HCT116 (cell line): ENCODE measurements at regions not wholly inside any gene's neighbourhood (a gene's known extent, or its start where the extent isn't known, plus 50 kb on each side); places are given as distances from the start of the nearest gene placed in this dataset.

Experiments
- ATAC-seq: fragments of 200-7000 bp; cut with Tn5 transposase; 2 replicates; pipeline ENCODE4 v1.9.1; 2020; ENCODE audit warnings: mild to moderate bottlenecking, moderate library complexity
- BruUV-seq: library from RNA; stranded (reverse); fragments of 400-500 nt; replicated peaks from 2 replicates; lab custom pipeline; 2021; lab: Mats Ljungman, UMichigan
- CTCF ChIA-PET: fragments of 300-600 bp; sonication (Branson Sonifier 250); formaldehyde crosslinking; loops from one replicate; lab custom pipeline; 2021; ENCODE audit warnings: antibody characterized with exemption; lab: Charles Lee
- POLR2A ChIA-PET: fragments of 300-600, 350-600 bp; sonication (Branson Sonifier 250); formaldehyde crosslinking; loops from one replicate; lab custom pipeline; 2021; ENCODE audit warnings: antibody characterized with exemption; lab: Charles Lee
- RAD21 ChIA-PET, 2 experiments: fragments of 300-600 bp; sonication (Branson Sonifier 250); formaldehyde crosslinking; loops; one replicate each; lab custom pipeline; 2023; ENCODE audit warnings: low total read pairs in 2 of 2; ENCODE audit not compliant: uncharacterized antibody in 2 of 2, unreplicated experiment in 2 of 2, low non-redundant PET in 1 of 2; lab: Charles Lee
- DNase-seq: peaks from one replicate; pipeline ENCODE4 v3.0.0-alpha.2; 2010; ENCODE audit warnings: low read depth, low spot score
- H2AFZ ChIP-seq: fragments of 200-600 bp; shearing (Covaris generic), sonication (generic); 2 replicates; pipeline ENCODE4 v1.6.1; 2017; ENCODE audit warnings: low read depth, mixed run types, mixed read lengths, antibody characterized with exemption, low read length; ENCODE audit not compliant: poor library complexity, severe bottlenecking
- H3K27ac ChIP-seq: 2 replicates; pipeline ENCODE4 v1.5.1; 2012; ENCODE audit warnings: low read depth, low read length
- H3K27me3 ChIP-seq: fragments of 200-600 bp; sonication (generic); 2 replicates; pipeline ENCODE4 v1.6.1; 2016; ENCODE audit warnings: mixed run types, low read length, mixed read lengths; ENCODE audit not compliant: insufficient read depth
- H3K36me3 ChIP-seq, 2 experiments: fragments of 200-500 bp in 1 of 2; fragments of 200-600 bp in 1 of 2; sonication (Bioruptor generic) in 1 of 2; sonication (generic) in 1 of 2; 2 replicates each; pipeline versions ENCODE4 v1.5.1 to v1.6.1; 2014 to 2016; ENCODE audit warnings: low read length in 2 of 2, inconsistent platforms in 1 of 2, mixed read lengths in 1 of 2, mixed run types in 1 of 2; ENCODE audit not compliant: insufficient read depth in 2 of 2, control insufficient read depth in 1 of 2
- H3K4me1 ChIP-seq, 2 experiments: fragments of 200-600 bp in 1 of 2; sonication (generic) in 1 of 2; 2 replicates each; pipeline versions ENCODE4 v1.5.1 to v1.6.1; 2012 to 2017; ENCODE audit warnings: low read length in 2 of 2, inconsistent platforms in 1 of 2, mild to moderate bottlenecking in 1 of 2, mixed read lengths in 1 of 2, mixed run types in 1 of 2, moderate library complexity in 1 of 2; ENCODE audit not compliant: insufficient read depth in 2 of 2, control insufficient read depth in 1 of 2
- H3K4me2 ChIP-seq: fragments of 200-600 bp; sonication (generic); 2 replicates; pipeline ENCODE4 v1.6.1; 2017; ENCODE audit warnings: mixed run types, low read length, mixed read lengths
- H3K4me3 ChIP-seq, 2 experiments: fragments of 200-600 bp in 1 of 2; sonication (generic) in 1 of 2; replicated peaks in 1 of 2; 2 replicates each; pipeline ENCODE4 v1.5.1; 2011 to 2016; ENCODE audit warnings: low read length in 2 of 2, control low read depth in 1 of 2, low read depth in 1 of 2, mild to moderate bottlenecking in 1 of 2, mixed read lengths in 1 of 2, mixed run types in 1 of 2
- H3K79me2 ChIP-seq: fragments of 200-600 bp; sonication (generic); 2 replicates; pipeline ENCODE4 v1.6.1; 2017; ENCODE audit warnings: mild to moderate bottlenecking, mixed run types, low read length, moderate library complexity, mixed read lengths; ENCODE audit not compliant: insufficient read depth
- H3K9ac ChIP-seq: fragments of 200-600 bp; sonication (generic); 2 replicates; pipeline ENCODE4 v1.6.1; 2016; ENCODE audit warnings: low read length, mixed read lengths
- H3K9me2 ChIP-seq: fragments of 200-600 bp; sonication (generic), shearing (Covaris generic); 2 replicates; pipeline ENCODE4 v1.6.1; 2017; ENCODE audit warnings: mixed run types, mild to moderate bottlenecking, moderate library complexity; ENCODE audit not compliant: insufficient read depth
- H3K9me3 ChIP-seq, 2 experiments: fragments of 200-500 bp in 1 of 2; fragments of 200-600 bp in 1 of 2; sonication (Bioruptor generic) in 1 of 2; sonication (generic) in 1 of 2; 2 replicates each; pipeline ENCODE4 v1.6.1; 2014 to 2017; ENCODE audit warnings: low read length in 2 of 2, mixed read lengths in 2 of 2, inconsistent platforms in 1 of 2, low read depth in 1 of 2, mild to moderate bottlenecking in 1 of 2, mixed run types in 1 of 2, moderate library complexity in 1 of 2; ENCODE audit not compliant: control insufficient read depth in 1 of 2, insufficient read depth in 1 of 2
- H4K20me1 ChIP-seq: fragments of 200-600 bp; sonication (generic), shearing (Covaris generic); 2 replicates; pipeline ENCODE4 v1.6.1; 2017; ENCODE audit warnings: mixed run types, mild to moderate bottlenecking, moderate library complexity; ENCODE audit not compliant: insufficient read depth
- ATF3 ChIP-seq: IDR thresholded peaks from 2 replicates; pipeline ENCODE4 v1.6.1; 2012
- CBX3 ChIP-seq: IDR thresholded peaks from 2 replicates; pipeline ENCODE4 v1.6.1; 2012; ENCODE audit warnings: low read depth
- ELF1 ChIP-seq: IDR thresholded peaks from 2 replicates; pipeline ENCODE4 v1.6.1; 2012; ENCODE audit warnings: low read depth, borderline replicate concordance
- EZH2phosphoT487 ChIP-seq: fragments of 200-600 bp; IDR thresholded peaks from 2 replicates; pipeline ENCODE4 v1.6.1; 2018; ENCODE audit warnings: antibody characterized with exemption, borderline replicate concordance
- FOSL1 ChIP-seq: IDR thresholded peaks from 2 replicates; pipeline ENCODE4 v1.6.1; 2012; ENCODE audit warnings: low read depth
- SRF ChIP-seq: IDR thresholded peaks from 2 replicates; pipeline ENCODE4 v1.6.1; 2012; ENCODE audit warnings: low read depth
- TCF7L2 ChIP-seq: IDR thresholded peaks from 2 replicates; pipeline ENCODE4 v1.7.0; 2011; ENCODE audit warnings: borderline replicate concordance, inconsistent platforms; ENCODE audit not compliant: insufficient read depth, insufficient read length; ENCODE audit errors: extremely low read depth
- YY1 ChIP-seq: IDR thresholded peaks from 2 replicates; pipeline ENCODE4 v1.6.1; 2011; ENCODE audit warnings: low read length, low read depth, moderate library complexity, mild to moderate bottlenecking; ENCODE audit not compliant: insufficient replicate concordance; ENCODE audit errors: extremely low read depth
- intact Hi-C: fragments of 100-400 bp; cut with micrococcal nuclease; formaldehyde crosslinking; loops from 2 replicates; pipeline ENCODE4 v1.10.0; 2022
- TF ChIP-seq, protein P1 (sequence below): IDR thresholded peaks from 2 replicates; pipeline ENCODE4 v1.6.1; 2012
- TF ChIP-seq, protein P2 (sequence below), 3 experiments: fragments of 200-600 bp in 1 of 3; sonication (generic) in 1 of 3; IDR thresholded peaks in 2 of 3; conservative IDR thresholded peaks in 1 of 3; 2 replicates each; pipeline ENCODE4 v1.5.1; 2012 to 2017; ENCODE audit warnings: low read depth in 2 of 3, low read length in 2 of 3, antibody characterized with exemption in 1 of 3, borderline replicate concordance in 1 of 3, control low read depth in 1 of 3, mild to moderate bottlenecking in 1 of 3, mixed read lengths in 1 of 3, mixed run types in 1 of 3, moderate library complexity in 1 of 3; ENCODE audit not compliant: insufficient read depth in 1 of 3
- TF ChIP-seq, protein P3 (sequence below): IDR thresholded peaks from 2 replicates; pipeline ENCODE4 v1.6.1; 2012; ENCODE audit warnings: low read depth
- TF ChIP-seq, protein P4 (sequence below): IDR thresholded peaks from 2 replicates; pipeline ENCODE4 v1.6.1; 2011; ENCODE audit warnings: mild to moderate bottlenecking, low read length, moderate library complexity; ENCODE audit not compliant: insufficient replicate concordance; ENCODE audit errors: extremely low read depth

- H4K20me1 ChIP-seq: no peaks in the 10 kb centered on the region
- no peak overlapping the region for H3K4me3 ChIP-seq
- H3K4me2 ChIP-seq: no peak overlapping the region
- intact Hi-C loops: no loop called here
- no peak for DNase-seq
- no peak for ATAC-seq
- H3K9me2 ChIP-seq: no peaks in the 10 kb centered on the region
- no peaks in the 10 kb centered on the region for H3K36me3 ChIP-seq
- no TSS peak for BruUV-seq
- peaks cover 54% of the 10 kb centered on the region for H3K27me3 ChIP-seq
- no peak overlapping the region for H3K9ac ChIP-seq
- no peaks in the 10 kb centered on the region for H3K79me2 ChIP-seq
- no peak overlapping the region for H2AFZ ChIP-seq
- TF ChIP-seq, protein P1, sequence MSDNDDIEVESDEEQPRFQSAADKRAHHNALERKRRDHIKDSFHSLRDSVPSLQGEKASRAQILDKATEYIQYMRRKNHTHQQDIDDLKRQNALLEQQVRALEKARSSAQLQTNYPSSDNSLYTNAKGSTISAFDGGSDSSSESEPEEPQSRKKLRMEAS: no peak
- TF ChIP-seq YY1 (no peak), ELF1 (no peak), CBX3 (no peak), EZH2phosphoT487 (no peak), TCF7L2 (no peak), SRF (no peak), ATF3 (no peak), FOSL1 (no peak)
- TF ChIP-seq, protein P2, sequence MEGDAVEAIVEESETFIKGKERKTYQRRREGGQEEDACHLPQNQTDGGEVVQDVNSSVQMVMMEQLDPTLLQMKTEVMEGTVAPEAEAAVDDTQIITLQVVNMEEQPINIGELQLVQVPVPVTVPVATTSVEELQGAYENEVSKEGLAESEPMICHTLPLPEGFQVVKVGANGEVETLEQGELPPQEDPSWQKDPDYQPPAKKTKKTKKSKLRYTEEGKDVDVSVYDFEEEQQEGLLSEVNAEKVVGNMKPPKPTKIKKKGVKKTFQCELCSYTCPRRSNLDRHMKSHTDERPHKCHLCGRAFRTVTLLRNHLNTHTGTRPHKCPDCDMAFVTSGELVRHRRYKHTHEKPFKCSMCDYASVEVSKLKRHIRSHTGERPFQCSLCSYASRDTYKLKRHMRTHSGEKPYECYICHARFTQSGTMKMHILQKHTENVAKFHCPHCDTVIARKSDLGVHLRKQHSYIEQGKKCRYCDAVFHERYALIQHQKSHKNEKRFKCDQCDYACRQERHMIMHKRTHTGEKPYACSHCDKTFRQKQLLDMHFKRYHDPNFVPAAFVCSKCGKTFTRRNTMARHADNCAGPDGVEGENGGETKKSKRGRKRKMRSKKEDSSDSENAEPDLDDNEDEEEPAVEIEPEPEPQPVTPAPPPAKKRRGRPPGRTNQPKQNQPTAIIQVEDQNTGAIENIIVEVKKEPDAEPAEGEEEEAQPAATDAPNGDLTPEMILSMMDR (IDR thresholded peaks at IDR 0.05 in 2 of 3, conservative IDR thresholded peaks at IDR 0.05 in 1 of 3; ENCODE audit: borderline replicate concordance in 1 of 3, insufficient read depth in 1 of 3, low read depth in 2 of 3, low read length in 2 of 3): no peak
- TF ChIP-seq, protein P3, sequence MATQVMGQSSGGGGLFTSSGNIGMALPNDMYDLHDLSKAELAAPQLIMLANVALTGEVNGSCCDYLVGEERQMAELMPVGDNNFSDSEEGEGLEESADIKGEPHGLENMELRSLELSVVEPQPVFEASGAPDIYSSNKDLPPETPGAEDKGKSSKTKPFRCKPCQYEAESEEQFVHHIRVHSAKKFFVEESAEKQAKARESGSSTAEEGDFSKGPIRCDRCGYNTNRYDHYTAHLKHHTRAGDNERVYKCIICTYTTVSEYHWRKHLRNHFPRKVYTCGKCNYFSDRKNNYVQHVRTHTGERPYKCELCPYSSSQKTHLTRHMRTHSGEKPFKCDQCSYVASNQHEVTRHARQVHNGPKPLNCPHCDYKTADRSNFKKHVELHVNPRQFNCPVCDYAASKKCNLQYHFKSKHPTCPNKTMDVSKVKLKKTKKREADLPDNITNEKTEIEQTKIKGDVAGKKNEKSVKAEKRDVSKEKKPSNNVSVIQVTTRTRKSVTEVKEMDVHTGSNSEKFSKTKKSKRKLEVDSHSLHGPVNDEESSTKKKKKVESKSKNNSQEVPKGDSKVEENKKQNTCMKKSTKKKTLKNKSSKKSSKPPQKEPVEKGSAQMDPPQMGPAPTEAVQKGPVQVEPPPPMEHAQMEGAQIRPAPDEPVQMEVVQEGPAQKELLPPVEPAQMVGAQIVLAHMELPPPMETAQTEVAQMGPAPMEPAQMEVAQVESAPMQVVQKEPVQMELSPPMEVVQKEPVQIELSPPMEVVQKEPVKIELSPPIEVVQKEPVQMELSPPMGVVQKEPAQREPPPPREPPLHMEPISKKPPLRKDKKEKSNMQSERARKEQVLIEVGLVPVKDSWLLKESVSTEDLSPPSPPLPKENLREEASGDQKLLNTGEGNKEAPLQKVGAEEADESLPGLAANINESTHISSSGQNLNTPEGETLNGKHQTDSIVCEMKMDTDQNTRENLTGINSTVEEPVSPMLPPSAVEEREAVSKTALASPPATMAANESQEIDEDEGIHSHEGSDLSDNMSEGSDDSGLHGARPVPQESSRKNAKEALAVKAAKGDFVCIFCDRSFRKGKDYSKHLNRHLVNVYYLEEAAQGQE: no peak
- TF ChIP-seq, protein P4, sequence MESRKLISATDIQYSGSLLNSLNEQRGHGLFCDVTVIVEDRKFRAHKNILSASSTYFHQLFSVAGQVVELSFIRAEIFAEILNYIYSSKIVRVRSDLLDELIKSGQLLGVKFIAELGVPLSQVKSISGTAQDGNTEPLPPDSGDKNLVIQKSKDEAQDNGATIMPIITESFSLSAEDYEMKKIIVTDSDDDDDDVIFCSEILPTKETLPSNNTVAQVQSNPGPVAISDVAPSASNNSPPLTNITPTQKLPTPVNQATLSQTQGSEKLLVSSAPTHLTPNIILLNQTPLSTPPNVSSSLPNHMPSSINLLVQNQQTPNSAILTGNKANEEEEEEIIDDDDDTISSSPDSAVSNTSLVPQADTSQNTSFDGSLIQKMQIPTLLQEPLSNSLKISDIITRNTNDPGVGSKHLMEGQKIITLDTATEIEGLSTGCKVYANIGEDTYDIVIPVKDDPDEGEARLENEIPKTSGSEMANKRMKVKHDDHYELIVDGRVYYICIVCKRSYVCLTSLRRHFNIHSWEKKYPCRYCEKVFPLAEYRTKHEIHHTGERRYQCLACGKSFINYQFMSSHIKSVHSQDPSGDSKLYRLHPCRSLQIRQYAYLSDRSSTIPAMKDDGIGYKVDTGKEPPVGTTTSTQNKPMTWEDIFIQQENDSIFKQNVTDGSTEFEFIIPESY: no peak
- H3K4me1 ChIP-seq: no peaks in the 10 kb centered on the region
- H3K27ac ChIP-seq: no peak overlapping the region
- no peaks in the 10 kb centered on the region for H3K9me3 ChIP-seq
- ChIA-PET RAD21 (no interaction called here), POLR2A (no interaction called here), CTCF (no interaction called here)
Observed at GRCh38 chr6:88459643-88460042, 293.5 kb upstream of the CNR1 start.
